ENCODE measurements at regions not wholly inside any gene's neighbourhood (a gene's known extent, or its start where the extent isn't known, plus 50 kb on each side); places are given as distances from the start of the nearest gene placed in this dataset.

DNA sequence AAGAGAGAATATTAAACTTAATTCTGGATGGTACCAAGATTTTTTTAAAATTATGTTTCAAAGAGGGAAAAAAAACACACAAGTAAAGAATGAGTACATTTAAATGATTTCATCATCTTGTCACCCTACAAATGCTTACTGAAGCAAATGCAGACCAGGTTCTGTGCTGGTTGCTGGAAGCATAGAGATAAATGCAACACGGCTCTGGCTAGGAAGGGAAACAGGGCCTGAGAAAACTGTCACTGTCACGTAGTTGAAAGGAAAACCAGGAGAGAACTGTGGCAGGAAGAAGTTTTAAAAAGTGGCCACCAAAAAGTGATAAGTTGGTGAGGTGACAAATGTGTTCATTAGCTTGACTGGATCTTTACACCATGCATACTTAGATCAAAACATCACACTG, 336.9 kb upstream of the NFIA start:
- no peak overlapping the region for H3K4me3 ChIP-seq (ENCODE audit: extremely low read depth in 1 of 4, insufficient read depth in 2 of 4, low read depth in 3 of 4, low read length in 4 of 4)
- H4K20me1 ChIP-seq (replicated peaks in 1 of 2; ENCODE audit: control insufficient read depth in 1 of 2, insufficient read depth in 2 of 2, low read length in 2 of 2) = no peaks in the 10 kb centered on the region
- no peak overlapping the region for H3K14ac ChIP-seq (ENCODE audit: insufficient read length)
- H2AK5ac ChIP-seq (ENCODE audit: low read depth, low read length) = no peak overlapping the region
- H4K91ac ChIP-seq (replicated peaks; ENCODE audit: insufficient read length, low read length) = no peak overlapping the region
- H3K9ac ChIP-seq (replicated peaks in 1 of 4; ENCODE audit: extremely low read depth in 1 of 4, low read depth in 3 of 4, low read length in 3 of 4) = no peak overlapping the region
- no peaks in the 10 kb centered on the region for H3K27me3 ChIP-seq (replicated peaks in 1 of 4; ENCODE audit: control insufficient read depth in 3 of 4, extremely low read depth in 1 of 4, insufficient read depth in 3 of 4, low read length in 3 of 4)
- H3K4me1 ChIP-seq (replicated peaks in 1 of 4; ENCODE audit: control insufficient read depth in 3 of 4, insufficient read depth in 4 of 4, low read length in 3 of 4) = no peaks in the 10 kb centered on the region
- ChIA-PET POLR2A (ENCODE audit: partially characterized antibody) (interaction anchor here (0.5 kb wide), 1 partner anchor 40 kb away, joined by 3 read pairs; no protein-coding TSS in a partner anchor), CTCF (ENCODE audit: partially characterized antibody) (interaction anchor here (0.6 kb wide), 1 partner anchor 506 kb away, joined by 5 read pairs; no protein-coding TSS in a partner anchor)
- no peak overlapping the region for H3K4ac ChIP-seq (replicated peaks; ENCODE audit: insufficient read length, low read depth, low read length)
- DNase-seq (ENCODE audit: low read depth in 1 of 2, low spot score in 2 of 2) = no peak
- no peak overlapping the region for H3K23ac ChIP-seq (ENCODE audit: insufficient read length)
- H4K5ac ChIP-seq (ENCODE audit: insufficient read length, low read depth, low read length) = no peak overlapping the region
- H3K79me2 ChIP-seq (ENCODE audit: control insufficient read depth in 1 of 2, insufficient read depth in 2 of 2, low read length in 2 of 2) = no peaks in the 10 kb centered on the region
- no peak overlapping the region for H4K8ac ChIP-seq (ENCODE audit: extremely low read depth, insufficient read depth, low read length)
- no peak overlapping the region for H2AFZ ChIP-seq (ENCODE audit: low read length)
- no peak for FAIRE-seq
- H2BK15ac ChIP-seq (ENCODE audit: low read length) = no peak overlapping the region
- no peak overlapping the region for H3K27ac ChIP-seq (ENCODE audit: low read depth, low read length)
- no peak overlapping the region for H2BK5ac ChIP-seq (ENCODE audit: low read depth, low read length)
- no peak overlapping the region for H2BK120ac ChIP-seq (replicated peaks; ENCODE audit: low read depth, low read length)
- no peaks in the 10 kb centered on the region for H3K79me1 ChIP-seq (ENCODE audit: low read depth, low read length)
- WGBS, 2 experiments (ENCODE audit: extremely low coverage in 1 of 2, insufficient coverage in 1 of 2, insufficient read length in 1 of 2, insufficient replicate concordance in 2 of 2, low coverage in 1 of 2, low lambda C conversion rate in 2 of 2, missing lambda C conversion rate in 1 of 2) = 81% methylated on average over 2 of the region's 2 CpGs; no CpG with 5 or more reads in 1 of the 2 experiments
- H2BK20ac ChIP-seq (ENCODE audit: low read length) = no peak overlapping the region
- H2BK12ac ChIP-seq (ENCODE audit: low read depth, low read length) = no peak overlapping the region
- no peak overlapping the region for H3K4me2 ChIP-seq (ENCODE audit: insufficient read depth in 1 of 2, low read depth in 2 of 2, low read length in 2 of 2)
- H3K36me3 ChIP-seq (ENCODE audit: control insufficient read depth in 2 of 4, insufficient read depth in 4 of 4, low read length in 3 of 4) = no peaks in the 10 kb centered on the region
- H3K23me2 ChIP-seq (ENCODE audit: low read depth, low read length) = no peaks in the 10 kb centered on the region; the same call in 1 of the 2 replicates
- H3K9me3 ChIP-seq (ENCODE audit: insufficient read depth in 2 of 2, low read depth in 1 of 2, low read length in 1 of 2) = no peaks in the 10 kb centered on the region
- no peak overlapping the region for H3K18ac ChIP-seq (ENCODE audit: extremely low read depth, low read length)
- no peak overlapping the region for H3K56ac ChIP-seq (replicated peaks; ENCODE audit: insufficient read length, low read depth, low read length)
- TF ChIP-seq SP4 (IDR thresholded peaks at IDR 0.05; ENCODE audit: low read length) (no peak), KDM5A (IDR thresholded peaks at IDR 0.05; ENCODE audit: low read length) (no peak), GTF2F1 (IDR thresholded peaks at IDR 0.05; ENCODE audit: borderline replicate concordance, low read depth, low read length) (no peak), RFX5 (IDR thresholded peaks at IDR 0.05; ENCODE audit: borderline replicate concordance, low read depth, low read length) (no peak), TAF7 (optimal IDR thresholded peaks at IDR 0.05; ENCODE audit: borderline replicate concordance, low read depth, low read length) (no peak), EZH2 (IDR thresholded peaks at IDR 0.05; ENCODE audit: low read depth, low read length, severe bottlenecking) (no peak), ATF3 (IDR thresholded peaks at IDR 0.05; ENCODE audit: insufficient read depth, low read depth, low read length) (no peak), SRF (IDR thresholded peaks at IDR 0.05; ENCODE audit: low read depth, low read length) (no peak), RBBP5 (IDR thresholded peaks at IDR 0.05; ENCODE audit: borderline replicate concordance, low read depth, low read length) (no peak), TEAD4 (IDR thresholded peaks at IDR 0.05; ENCODE audit: low read depth, low read length) (no peak), ASH2L (IDR thresholded peaks at IDR 0.05; ENCODE audit: low read length) (no peak), ZNF274 (IDR thresholded peaks at IDR 0.05; ENCODE audit: borderline replicate concordance, extremely low read depth, low read length) (no peak), KDM1A (IDR thresholded peaks at IDR 0.05; ENCODE audit: borderline replicate concordance, low read length) (no peak)
- TF ChIP-seq, protein P1, sequence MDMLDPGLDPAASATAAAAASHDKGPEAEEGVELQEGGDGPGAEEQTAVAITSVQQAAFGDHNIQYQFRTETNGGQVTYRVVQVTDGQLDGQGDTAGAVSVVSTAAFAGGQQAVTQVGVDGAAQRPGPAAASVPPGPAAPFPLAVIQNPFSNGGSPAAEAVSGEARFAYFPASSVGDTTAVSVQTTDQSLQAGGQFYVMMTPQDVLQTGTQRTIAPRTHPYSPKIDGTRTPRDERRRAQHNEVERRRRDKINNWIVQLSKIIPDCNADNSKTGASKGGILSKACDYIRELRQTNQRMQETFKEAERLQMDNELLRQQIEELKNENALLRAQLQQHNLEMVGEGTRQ (IDR thresholded peaks at IDR 0.05; ENCODE audit: low read length) = no peak
